K562 (cell line): ENCODE measurements at regions not wholly inside any gene's neighbourhood (a gene's known extent, or its start where the extent isn't known, plus 50 kb on each side); places are given as distances from the start of the nearest gene placed in this dataset.

Source experiments
- ATAC-seq: fragments of 200-7000 bp; cut with Tn5 transposase; 3 replicates; pipeline ENCODE4 v1.9.1; 2020; ENCODE audit warnings: moderate library complexity
- BruUV-seq: library from RNA; stranded (reverse); fragments of 400-500 nt; replicated peaks from 2 replicates; lab custom pipeline; 2021; lab: Mats Ljungman, UMichigan
- CTCF ChIA-PET: fragments of 300-600 bp; formaldehyde crosslinking; extraction: SDS; loops from one replicate; lab custom pipeline; 2021; ENCODE audit warnings: low intra/inter-chr PET ratio; lab: Yijun Ruan, JAX
- POLR2A ChIA-PET: fragments of 300-600, 350-650 bp; sonication (Branson Sonifier 250); formaldehyde crosslinking; extraction: SDS; loops from one replicate; lab custom pipeline; 2021; ENCODE audit warnings: antibody characterized with exemption, inconsistent platforms; lab: Yijun Ruan, JAX
- DNase-seq, 4 experiments: peaks; one replicate each; pipeline versions ENCODE4 v3.0.0 to v3.0.0-alpha.2; 2011 to 2018; ENCODE audit warnings: low spot score in 3 of 4, mixed read lengths in 3 of 4; ENCODE audit errors: extremely low read depth in 1 of 4
- FAIRE-seq: peaks from 2 replicates; lab custom pipeline; 2011; peaks lifted over from hg19 to GRCh38; lab: Jason Lieb, UNC
- H2AFZ ChIP-seq: 2 replicates; pipeline ENCODE4 v1.6.0; 2011; ENCODE audit warnings: low read depth, low read length, control low read depth, inconsistent platforms
- H3K27ac ChIP-seq: fragments of 200-600 bp; 3 replicates; pipeline ENCODE4 v1.8.0; 2011; ENCODE audit warnings: low read depth, mild to moderate bottlenecking, control low read depth, inconsistent platforms, low read length, moderate library complexity, mixed read lengths; ENCODE audit errors: extremely low read depth
- H3K27me3 ChIP-seq, 2 experiments: fragments of 300-600 bp in 1 of 2; 2 replicates in 1 of 2; 3 replicates in 1 of 2; pipeline versions ENCODE4 v1.6.0 to v1.8.0; 2011; ENCODE audit warnings: inconsistent platforms in 2 of 2, low read length in 2 of 2, mild to moderate bottlenecking in 1 of 2, mixed read lengths in 1 of 2, moderate library complexity in 1 of 2; ENCODE audit not compliant: control insufficient read depth in 2 of 2, insufficient read depth in 2 of 2
- H3K36me3 ChIP-seq: fragments of 300-600 bp; 3 replicates; pipeline ENCODE4 v1.8.0; 2011; ENCODE audit warnings: mild to moderate bottlenecking, low read length, inconsistent platforms; ENCODE audit not compliant: control insufficient read depth, insufficient read depth
- H3K4me1 ChIP-seq, 2 experiments: fragments of 200-600 bp in 1 of 2; replicated peaks in 1 of 2; 2 replicates in 1 of 2; 3 replicates in 1 of 2; pipeline versions ENCODE4 v1.5.1 to v1.8.0; 2011; ENCODE audit warnings: inconsistent platforms in 2 of 2, low read length in 2 of 2, mild to moderate bottlenecking in 1 of 2, mixed read lengths in 1 of 2, moderate library complexity in 1 of 2; ENCODE audit not compliant: control insufficient read depth in 2 of 2, insufficient read depth in 2 of 2
- H3K4me2 ChIP-seq: 2 replicates; pipeline ENCODE4 v1.6.1; 2011; ENCODE audit warnings: low read length, control low read depth, inconsistent platforms, mixed read lengths; ENCODE audit not compliant: insufficient read depth
- H3K4me3 ChIP-seq: fragments of 200-600 bp; sonication (generic), shearing (Covaris generic); 2 replicates; pipeline ENCODE4 v1.5.1; 2016; ENCODE audit warnings: control low read depth, inconsistent platforms
- H3K79me2 ChIP-seq: fragments of 200-600 bp; 3 replicates; pipeline ENCODE4 v1.8.0; 2011; ENCODE audit warnings: low read length, inconsistent platforms; ENCODE audit not compliant: control insufficient read depth, insufficient read depth
- H3K9ac ChIP-seq, 2 experiments: 2 replicates each; pipeline versions ENCODE4 v1.6.0 to v1.6.1; 2011; ENCODE audit warnings: low read depth in 2 of 2, low read length in 2 of 2, control low read depth in 1 of 2, inconsistent platforms in 1 of 2, mild to moderate bottlenecking in 1 of 2, mixed read lengths in 1 of 2; ENCODE audit not compliant: insufficient read depth in 1 of 2
- H3K9me1 ChIP-seq: one replicate; pipeline ENCODE4 v1.6.0; 2011; ENCODE audit warnings: inconsistent platforms, mild to moderate bottlenecking, low read length, moderate library complexity; ENCODE audit not compliant: control insufficient read depth, insufficient read depth
- H3K9me3 ChIP-seq: replicated peaks from 2 replicates; pipeline ENCODE4 v1.5.1; 2011; ENCODE audit warnings: low read depth, low read length, inconsistent platforms; ENCODE audit not compliant: control insufficient read depth, insufficient read depth
- H4K20me1 ChIP-seq: replicated peaks from 2 replicates; pipeline ENCODE4 v1.6.1; 2011; ENCODE audit warnings: low read length, inconsistent platforms, mixed read lengths; ENCODE audit not compliant: control insufficient read depth, insufficient read depth
- CBFB ChIP-seq: sonication (generic); formaldehyde crosslinking; IDR thresholded peaks from 2 replicates; pipeline ENCODE4 v1.4.0; 2020; ENCODE audit warnings: mild to moderate bottlenecking, missing genetic modification reagents
- MED1 ChIP-seq: sonication (generic); formaldehyde crosslinking; IDR thresholded peaks from 2 replicates; pipeline ENCODE4 v1.8.1; 2023; ENCODE audit warnings: missing genetic modification reagents, borderline replicate concordance
- NONO ChIP-seq, 2 experiments: fragments of 200-400 bp in 1 of 2; fragments of 450-650 bp in 1 of 2; formaldehyde crosslinking in 1 of 2; IDR thresholded peaks; 2 replicates each; pipeline ENCODE4 v1.6.1; 2017; ENCODE audit warnings: low read depth in 2 of 2, mild to moderate bottlenecking in 2 of 2, moderate library complexity in 2 of 2, low read length in 1 of 2
- SREBF1 ChIP-seq: fragments of 150-350 bp; IDR thresholded peaks from 2 replicates; pipeline ENCODE4 v1.6.1; 2014; ENCODE audit warnings: antibody characterized with exemption, low read depth, low read length, borderline replicate concordance
- ZNF124 ChIP-seq: sonication (generic); formaldehyde crosslinking; IDR thresholded peaks from 2 replicates; pipeline ENCODE4 v1.8.1; 2022; ENCODE audit warnings: missing genetic modification reagents
- ZNF263 ChIP-seq: sonication (generic); formaldehyde crosslinking; IDR thresholded peaks from 2 replicates; pipeline ENCODE4 v1.8.0; 2022; ENCODE audit warnings: mild to moderate bottlenecking, missing genetic modification reagents, borderline replicate concordance
- ZNF280B ChIP-seq: fragments of 250-450 bp; sonication (Bioruptor Pico); IDR thresholded peaks from 2 replicates; pipeline ENCODE4 v1.5.1; 2021; ENCODE audit warnings: mild to moderate bottlenecking
- in situ Hi-C: fragments of 300-500 bp; cut with MboI; formaldehyde crosslinking; loops from 4 replicates; pipeline ENCODE4 v1.15.0; 2018; ENCODE audit warnings: inconsistent platforms, mixed read lengths
- intact Hi-C: fragments of 100-400 bp; cut with micrococcal nuclease; formaldehyde crosslinking; loops from 2 replicates; pipeline ENCODE4 v1.14.2; 2022
- TF ChIP-seq, protein P1 (sequence below), 2 experiments: IDR thresholded peaks; 2 replicates each; pipeline ENCODE4 v1.6.1; 2011; ENCODE audit warnings: borderline replicate concordance in 1 of 2, control low read depth in 1 of 2, low read depth in 1 of 2, low read length in 1 of 2, mild to moderate bottlenecking in 1 of 2, mixed read lengths in 1 of 2, moderate library complexity in 1 of 2; ENCODE audit not compliant: insufficient read depth in 1 of 2, insufficient read length in 1 of 2, poor library complexity in 1 of 2, severe bottlenecking in 1 of 2; ENCODE audit errors: extremely low read depth in 1 of 2

- Histone ChIP-seq H3K4me3 (no peak overlapping the region), H3K4me2 (no peak overlapping the region), H4K20me1 (no peaks in the 10 kb centered on the region)
- no peak for TF ChIP-seq MED1 (CRISPR knock-in tag)
- TF ChIP-seq ZNF280B (CRISPR knock-in tag) = no peak
- no peak for TF ChIP-seq NONO (IDR thresholded peaks at IDR 0.05; ENCODE audit: low read depth in 2 of 2, low read length in 1 of 2)
- no peak for TF ChIP-seq ZNF263
- no peak for TF ChIP-seq CBFB
- TF ChIP-seq, protein P1, sequence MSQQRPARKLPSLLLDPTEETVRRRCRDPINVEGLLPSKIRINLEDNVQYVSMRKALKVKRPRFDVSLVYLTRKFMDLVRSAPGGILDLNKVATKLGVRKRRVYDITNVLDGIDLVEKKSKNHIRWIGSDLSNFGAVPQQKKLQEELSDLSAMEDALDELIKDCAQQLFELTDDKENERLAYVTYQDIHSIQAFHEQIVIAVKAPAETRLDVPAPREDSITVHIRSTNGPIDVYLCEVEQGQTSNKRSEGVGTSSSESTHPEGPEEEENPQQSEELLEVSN (IDR thresholded peaks at IDR 0.05; ENCODE audit: borderline replicate concordance in 1 of 2, extremely low read depth in 1 of 2, insufficient read depth in 1 of 2, insufficient read length in 1 of 2, low read depth in 1 of 2, low read length in 1 of 2, poor library complexity in 1 of 2, severe bottlenecking in 1 of 2) = no peak
- no peak for TF ChIP-seq ZNF124 (CRISPR knock-in tag)
- no peak for TF ChIP-seq SREBF1
- TF ChIP-seq, all 486 proteins: peak for 0
- CTCF ChIA-PET = no interaction called here
- Histone ChIP-seq H3K27me3 (no peaks in the 10 kb centered on the region), H3K9me1 (no peaks in the 10 kb centered on the region), H3K4me1 (no peaks in the 10 kb centered on the region), H3K9ac (no peak overlapping the region), H3K36me3 (no peaks in the 10 kb centered on the region), H3K9me3 (no peaks in the 10 kb centered on the region), H3K79me2 (no peaks in the 10 kb centered on the region), H3K27ac (no peak overlapping the region), H2AFZ (no peak overlapping the region)
- ATAC-seq = no peak
- intact Hi-C loops (no loop called here), in situ Hi-C loops (no loop called here)
- POLR2A ChIA-PET = no interaction called here
- FAIRE-seq = no peak
- DNase-seq = no peak
- BruUV-seq = no TSS peak
Measured at GRCh38 chr4:59180969-59181368, 2019.2 kb upstream of the ADGRL3 start.
